GM13976 (cell line): ENCODE measurements at regions not wholly inside any gene's neighbourhood (a gene's known extent, or its start where the extent isn't known, plus 50 kb on each side); places are given as distances from the start of the nearest gene placed in this dataset.

Experiments used
- DNase-seq: peaks from one replicate; pipeline ENCODE4 v3.0.0; 2012; ENCODE audit warnings: low spot score
- in situ Hi-C: fragments of 300-500 bp; cut with MboI; formaldehyde crosslinking; loops from one replicate; pipeline ENCODE4 v1.12.0; 2022; ENCODE audit warnings: low sequenced_read_pairs, mixed read lengths, inconsistent platforms; ENCODE audit not compliant: unreplicated experiment
- TF ChIP-seq, protein P1 (sequence below): IDR thresholded peaks from 2 replicates; pipeline ENCODE4 v1.5.1; 2012; ENCODE audit warnings: borderline replicate concordance, mild to moderate bottlenecking; ENCODE audit not compliant: insufficient read depth; ENCODE audit errors: extremely low read depth, missing control alignments, control extremely low read depth

- TF ChIP-seq, protein P1, sequence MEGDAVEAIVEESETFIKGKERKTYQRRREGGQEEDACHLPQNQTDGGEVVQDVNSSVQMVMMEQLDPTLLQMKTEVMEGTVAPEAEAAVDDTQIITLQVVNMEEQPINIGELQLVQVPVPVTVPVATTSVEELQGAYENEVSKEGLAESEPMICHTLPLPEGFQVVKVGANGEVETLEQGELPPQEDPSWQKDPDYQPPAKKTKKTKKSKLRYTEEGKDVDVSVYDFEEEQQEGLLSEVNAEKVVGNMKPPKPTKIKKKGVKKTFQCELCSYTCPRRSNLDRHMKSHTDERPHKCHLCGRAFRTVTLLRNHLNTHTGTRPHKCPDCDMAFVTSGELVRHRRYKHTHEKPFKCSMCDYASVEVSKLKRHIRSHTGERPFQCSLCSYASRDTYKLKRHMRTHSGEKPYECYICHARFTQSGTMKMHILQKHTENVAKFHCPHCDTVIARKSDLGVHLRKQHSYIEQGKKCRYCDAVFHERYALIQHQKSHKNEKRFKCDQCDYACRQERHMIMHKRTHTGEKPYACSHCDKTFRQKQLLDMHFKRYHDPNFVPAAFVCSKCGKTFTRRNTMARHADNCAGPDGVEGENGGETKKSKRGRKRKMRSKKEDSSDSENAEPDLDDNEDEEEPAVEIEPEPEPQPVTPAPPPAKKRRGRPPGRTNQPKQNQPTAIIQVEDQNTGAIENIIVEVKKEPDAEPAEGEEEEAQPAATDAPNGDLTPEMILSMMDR, result no peak
- in situ Hi-C loops, result no loop called here
- DNase-seq, result no peak
These were observed 297.9 kb upstream of the FAT4 start for GRCh38 chr4:125016892-125017299.

GRCh38 chr4:125013891-125014290 is 300.9 kb upstream of the FAT4 start:
- DNase-seq, result no peak
- TF ChIP-seq, protein P1, result no peak
- in situ Hi-C loops, result no loop called here

DNA sequence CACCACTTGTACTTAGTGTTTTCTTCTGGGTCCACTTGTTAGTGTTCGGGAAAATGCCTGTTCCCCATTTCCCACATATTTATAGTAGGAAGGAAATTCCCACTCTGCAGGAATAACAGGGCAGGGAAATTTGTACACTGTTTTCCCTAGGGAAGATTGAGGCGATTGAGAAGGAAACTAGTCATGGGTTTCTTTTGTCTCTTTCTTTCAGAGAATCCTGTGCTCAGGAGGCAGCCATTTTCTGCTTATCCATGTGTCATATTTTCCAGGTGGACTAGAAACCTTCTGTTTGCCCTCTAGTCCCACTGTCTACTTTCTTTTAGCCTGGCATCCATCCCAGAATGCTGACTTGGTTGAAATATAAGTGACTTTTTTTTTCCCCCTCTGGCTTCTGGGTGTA is 299.1 kb upstream of the ANKRD50 start:
- TF ChIP-seq, protein P1, result no peak
- in situ Hi-C loops, result no loop called here
- DNase-seq, result no peak

DNA sequence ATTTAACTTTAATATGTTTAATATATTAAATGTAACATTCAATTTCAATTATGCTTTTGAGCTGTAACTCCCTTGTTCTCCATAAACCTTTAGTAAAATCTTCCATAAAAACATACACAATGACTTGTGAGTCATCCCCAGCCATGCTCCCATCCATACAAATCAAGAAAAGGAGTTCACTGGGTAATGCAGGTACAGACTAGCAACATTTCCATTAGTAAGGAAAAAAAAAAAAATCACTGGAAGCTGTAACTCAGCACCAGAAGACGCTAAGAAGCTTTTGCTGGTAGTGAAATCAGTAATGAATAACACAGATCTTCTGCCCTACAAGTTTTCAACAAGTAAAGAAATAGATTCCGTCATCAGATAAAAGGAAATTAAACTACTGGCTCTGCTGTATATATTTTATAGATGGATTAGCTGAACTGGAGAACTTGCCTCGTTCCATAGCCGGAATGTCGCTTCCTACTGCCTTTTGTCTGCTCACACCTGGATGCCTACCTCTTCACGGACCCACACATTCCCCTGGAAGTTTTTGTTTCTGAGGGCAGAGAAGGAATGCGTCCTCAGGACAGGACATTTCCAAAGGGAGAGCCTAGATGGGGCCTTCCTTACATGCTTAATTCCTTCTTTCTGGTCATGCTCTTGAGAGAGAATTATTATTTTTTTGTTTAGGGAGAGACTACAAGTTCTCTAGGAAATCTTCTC is 298.4 kb upstream of the ANKRD50 start:
- TF ChIP-seq, protein P1, result no peak

DNA sequence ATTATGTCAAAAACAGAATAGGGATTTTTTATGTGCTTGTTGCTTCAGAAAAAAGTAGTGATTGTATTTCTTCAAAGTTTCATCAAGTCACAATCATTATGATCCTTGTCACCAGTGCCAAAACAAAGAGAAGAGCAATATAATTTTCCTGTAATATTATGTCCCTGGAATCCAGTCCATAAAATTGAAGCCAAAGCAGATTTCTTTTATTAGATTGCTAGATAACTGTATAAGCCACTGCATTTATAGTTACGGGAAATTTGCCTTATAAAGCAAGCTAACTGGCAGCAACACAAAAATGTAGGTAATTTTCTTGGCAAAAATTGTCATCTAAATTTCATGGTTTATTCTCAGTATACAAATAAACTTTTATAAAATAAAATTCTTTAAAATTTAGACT is 296.1 kb upstream of the ANKRD50 start:
- DNase-seq, result no peak
- in situ Hi-C loops, result no loop called here
- TF ChIP-seq, protein P1, result no peak

More for the DNA sequence above, 298.4 kb upstream of the ANKRD50 start:
- in situ Hi-C loops, result no loop called here
- DNase-seq, result no peak

GRCh38 chr4:125004676-125005075 is 292.1 kb upstream of the ANKRD50 start:
- in situ Hi-C loops, result no loop called here
- DNase-seq, result no peak
- TF ChIP-seq, protein P1, result no peak
